GM12878 (cell line): ENCODE measurements at regions not wholly inside any gene's neighbourhood (a gene's known extent, or its start where the extent isn't known, plus 50 kb on each side); places are given as distances from the start of the nearest gene placed in this dataset.

Experiments
- POLR2A ChIP-seq: IDR thresholded peaks from 2 replicates; pipeline ENCODE4 v1.6.1; 2011; ENCODE audit warnings: low read depth, mild to moderate bottlenecking, low read length
- SPI1 ChIP-seq: IDR thresholded peaks from 2 replicates; pipeline ENCODE4 v1.6.1; 2011; ENCODE audit warnings: low read depth, mild to moderate bottlenecking, low read length, moderate library complexity, borderline replicate concordance; ENCODE audit not compliant: insufficient read depth
- ZNF384 ChIP-seq: IDR thresholded peaks from 2 replicates; pipeline ENCODE4 v1.6.1; 2012; ENCODE audit warnings: low read depth, mild to moderate bottlenecking, low read length, improper control_type of control experiment, borderline replicate concordance

GRCh38 chr15:98216166-98216565 lies 255.7 kb downstream of the ARRDC4 start:
- TF ChIP-seq POLR2A (no peak), ZNF384 (no peak), SPI1 (no peak)
